Endothelial cell of umbilical vein (primary cell): ENCODE measurements at regions not wholly inside any gene's neighbourhood (a gene's known extent, or its start where the extent isn't known, plus 50 kb on each side); places are given as distances from the start of the nearest gene placed in this dataset.
"Not testable (repeated sequence)": the region's sequence is repeated elsewhere in the genome, so short reads cannot be mapped to it uniquely, and the experiment has no call there.

Experiments
- BruUV-seq: library from RNA; stranded (reverse); fragments of 400-500 nt; replicated peaks from 2 replicates; lab custom pipeline; 2021; lab: Mats Ljungman, UMichigan
- CTCF ChIA-PET: fragments of 300-600, 350-600 bp; sonication (Branson Sonifier 250); formaldehyde crosslinking; loops from one replicate; lab custom pipeline; 2021; ENCODE audit warnings: antibody characterized with exemption, inconsistent platforms; lab: Charles Lee
- POLR2A ChIA-PET: fragments of 300-600, 350-600 bp; sonication (Branson Sonifier 250); formaldehyde crosslinking; loops from one replicate; lab custom pipeline; 2021; ENCODE audit warnings: antibody characterized with exemption, inconsistent platforms; lab: Charles Lee
- DNase-seq: peaks from one replicate; pipeline ENCODE4 v3.0.0-alpha.2; 2011; ENCODE audit warnings: low read depth, low spot score
- FAIRE-seq: peaks from 2 replicates; lab custom pipeline; 2011; peaks lifted over from hg19 to GRCh38; lab: Jason Lieb, UNC
- H2AFZ ChIP-seq: 2 replicates; pipeline ENCODE4 v1.6.0; 2012; ENCODE audit warnings: low read depth, low read length, control low read depth, inconsistent platforms
- H3K27ac ChIP-seq: 2 replicates; pipeline ENCODE4 v1.5.1; 2011; ENCODE audit warnings: low read depth, mild to moderate bottlenecking, control low read depth, low read length, moderate library complexity; ENCODE audit not compliant: insufficient read depth
- H3K27me3 ChIP-seq, 2 experiments: 2 replicates each; pipeline versions ENCODE4 v1.6.0 to v1.6.1; 2011; ENCODE audit warnings: low read length in 2 of 2, mixed read lengths in 1 of 2; ENCODE audit not compliant: control insufficient read depth in 2 of 2, insufficient read depth in 2 of 2
- H3K36me3 ChIP-seq, 2 experiments: 2 replicates in 1 of 2; 3 replicates in 1 of 2; pipeline ENCODE4 v1.5.1; 2011; ENCODE audit warnings: low read length in 2 of 2, mild to moderate bottlenecking in 1 of 2, moderate library complexity in 1 of 2; ENCODE audit not compliant: control insufficient read depth in 2 of 2, insufficient read depth in 2 of 2; ENCODE audit errors: extremely low read depth in 1 of 2
- H3K4me1 ChIP-seq: 3 replicates; pipeline ENCODE4 v1.5.1; 2011; ENCODE audit warnings: mild to moderate bottlenecking, low read length; ENCODE audit not compliant: control insufficient read depth, insufficient read depth; ENCODE audit errors: extremely low read depth
- H3K4me2 ChIP-seq: 2 replicates; pipeline ENCODE4 v1.6.1; 2011; ENCODE audit warnings: low read length, control low read depth, mixed read lengths; ENCODE audit not compliant: insufficient read depth
- H3K4me3 ChIP-seq, 3 experiments: fragments of 200-600 bp in 1 of 3; sonication (generic), shearing (Covaris generic) in 1 of 3; replicated peaks in 1 of 3; 2 replicates each; pipeline ENCODE4 v1.5.1; 2011 to 2016; ENCODE audit warnings: control low read depth in 3 of 3, low read length in 3 of 3, mild to moderate bottlenecking in 2 of 3, inconsistent platforms in 1 of 3, low read depth in 1 of 3, moderate library complexity in 1 of 3; ENCODE audit not compliant: insufficient read depth in 1 of 3
- H3K79me2 ChIP-seq: 2 replicates; pipeline ENCODE4 v1.6.0; 2012; ENCODE audit warnings: low read length, inconsistent platforms; ENCODE audit not compliant: control insufficient read depth, insufficient read depth
- H3K9ac ChIP-seq: replicated peaks from 2 replicates; pipeline ENCODE3; 2011; ENCODE audit warnings: low read length, control low read depth; ENCODE audit not compliant: insufficient read depth; ENCODE audit errors: extremely low read depth
- H3K9me1 ChIP-seq: replicated peaks from 3 replicates; pipeline ENCODE4 v1.6.0; 2011; ENCODE audit warnings: mild to moderate bottlenecking, low read length; ENCODE audit not compliant: control insufficient read depth, insufficient read depth; ENCODE audit errors: extremely low read depth
- H3K9me3 ChIP-seq: replicated peaks from 2 replicates; pipeline ENCODE4 v1.5.1; 2012; ENCODE audit warnings: low read length, inconsistent platforms; ENCODE audit not compliant: control insufficient read depth, insufficient read depth
- H4K20me1 ChIP-seq: replicated peaks from 2 replicates; pipeline ENCODE3; 2011; ENCODE audit warnings: mild to moderate bottlenecking, low read length; ENCODE audit not compliant: control insufficient read depth, insufficient read depth; ENCODE audit errors: extremely low read depth
- EZH2 ChIP-seq: IDR thresholded peaks from 2 replicates; pipeline ENCODE4 v1.6.1; 2012; ENCODE audit warnings: borderline replicate concordance, low read depth, mild to moderate bottlenecking, moderate library complexity, low read length, inconsistent platforms; ENCODE audit not compliant: severe bottlenecking
- FOS ChIP-seq: IDR thresholded peaks from 2 replicates; pipeline ENCODE4 v1.6.1; 2011; ENCODE audit warnings: mild to moderate bottlenecking, low read length, moderate library complexity, borderline replicate concordance; ENCODE audit not compliant: insufficient read depth
- GATA2 ChIP-seq: IDR thresholded peaks from 2 replicates; pipeline ENCODE4 v1.7.0; 2011; ENCODE audit warnings: low read depth, mild to moderate bottlenecking, moderate library complexity, mixed read lengths, low read length; ENCODE audit not compliant: insufficient read length, insufficient read depth
- JUN ChIP-seq: IDR thresholded peaks from 2 replicates; pipeline ENCODE4 v1.6.1; 2011; ENCODE audit warnings: borderline replicate concordance, low read depth; ENCODE audit not compliant: insufficient read length, insufficient read depth
- MYC ChIP-seq: IDR thresholded peaks from one replicate; pipeline ENCODE4 v1.6.1; 2011; ENCODE audit warnings: mild to moderate bottlenecking, low read depth, low read length
- POLR2A ChIP-seq: IDR thresholded peaks from 2 replicates; pipeline ENCODE4 v1.6.1; 2012; ENCODE audit warnings: low read depth, mild to moderate bottlenecking, control low read depth, low read length
- POLR2AphosphoS5 ChIP-seq: IDR thresholded peaks from 2 replicates; pipeline ENCODE4 v1.6.1; 2012; ENCODE audit warnings: low read depth, mild to moderate bottlenecking, control low read depth, low read length, moderate library complexity; ENCODE audit not compliant: insufficient read depth
- dilution Hi-C: fragments of 300-500 bp; cut with MboI; formaldehyde crosslinking; loops from one replicate; pipeline ENCODE4 v1.15.0; 2019; ENCODE audit warnings: low sequenced_read_pairs; ENCODE audit not compliant: extremely low pct_ligation_motif_present
- intact Hi-C: fragments of 100-400 bp; cut with micrococcal nuclease; formaldehyde crosslinking; loops from one replicate; pipeline ENCODE4 v1.10.0; 2022
- TF ChIP-seq, protein P1 (sequence below): IDR thresholded peaks from 2 replicates; pipeline ENCODE4 v1.6.1; 2011; ENCODE audit not compliant: insufficient read depth, insufficient read length
- TF ChIP-seq, protein P2 (sequence below), 2 donors: IDR thresholded peaks; 1 replicate in 1 of 2; 2 replicates in 1 of 2; pipeline ENCODE4 v1.5.1; 2011; ENCODE audit warnings: low read length in 2 of 2, mild to moderate bottlenecking in 2 of 2, moderate library complexity in 2 of 2, control low read depth in 1 of 2, inconsistent platforms in 1 of 2, low read depth in 1 of 2; ENCODE audit not compliant: insufficient read depth in 1 of 2; ENCODE audit errors: extremely low read depth in 1 of 2

DNA sequence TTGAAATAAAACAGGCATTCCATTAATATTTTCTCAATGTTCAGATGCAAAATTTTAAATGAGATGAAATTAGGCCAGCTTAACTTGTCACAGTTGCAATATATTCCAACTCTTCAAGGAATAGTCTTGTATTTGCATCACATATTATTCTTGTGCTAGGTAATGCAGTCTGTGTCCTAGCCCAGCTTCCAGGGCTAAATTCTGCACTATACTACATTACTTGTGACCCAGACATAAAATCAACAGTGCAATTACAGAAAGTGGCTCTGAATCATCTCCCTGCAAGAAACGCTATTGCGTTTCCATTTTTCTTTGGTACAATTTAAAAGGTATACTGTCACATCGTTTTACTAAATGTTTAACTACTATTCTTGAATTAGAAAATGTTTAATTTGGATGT lies 399.2 kb downstream of the TENT5A start:
- no peaks in the 10 kb centered on the region for H4K20me1 ChIP-seq
- POLR2A ChIA-PET = no interaction called here
- no peak for FAIRE-seq
- dilution Hi-C loops = no loop called here
- no peaks in the 10 kb centered on the region for H3K4me1 ChIP-seq
- H3K9me1 ChIP-seq = no peaks in the 10 kb centered on the region
- no peaks in the 10 kb centered on the region for H3K36me3 ChIP-seq
- TF ChIP-seq MYC = no peak
- TF ChIP-seq POLR2AphosphoS5 = no peak
- no peak for TF ChIP-seq EZH2
- no peak for TF ChIP-seq FOS
- TF ChIP-seq, protein P1, sequence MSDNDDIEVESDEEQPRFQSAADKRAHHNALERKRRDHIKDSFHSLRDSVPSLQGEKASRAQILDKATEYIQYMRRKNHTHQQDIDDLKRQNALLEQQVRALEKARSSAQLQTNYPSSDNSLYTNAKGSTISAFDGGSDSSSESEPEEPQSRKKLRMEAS = no peak
- no peak for TF ChIP-seq POLR2A
- no peak for TF ChIP-seq GATA2
- TF ChIP-seq, protein P2, sequence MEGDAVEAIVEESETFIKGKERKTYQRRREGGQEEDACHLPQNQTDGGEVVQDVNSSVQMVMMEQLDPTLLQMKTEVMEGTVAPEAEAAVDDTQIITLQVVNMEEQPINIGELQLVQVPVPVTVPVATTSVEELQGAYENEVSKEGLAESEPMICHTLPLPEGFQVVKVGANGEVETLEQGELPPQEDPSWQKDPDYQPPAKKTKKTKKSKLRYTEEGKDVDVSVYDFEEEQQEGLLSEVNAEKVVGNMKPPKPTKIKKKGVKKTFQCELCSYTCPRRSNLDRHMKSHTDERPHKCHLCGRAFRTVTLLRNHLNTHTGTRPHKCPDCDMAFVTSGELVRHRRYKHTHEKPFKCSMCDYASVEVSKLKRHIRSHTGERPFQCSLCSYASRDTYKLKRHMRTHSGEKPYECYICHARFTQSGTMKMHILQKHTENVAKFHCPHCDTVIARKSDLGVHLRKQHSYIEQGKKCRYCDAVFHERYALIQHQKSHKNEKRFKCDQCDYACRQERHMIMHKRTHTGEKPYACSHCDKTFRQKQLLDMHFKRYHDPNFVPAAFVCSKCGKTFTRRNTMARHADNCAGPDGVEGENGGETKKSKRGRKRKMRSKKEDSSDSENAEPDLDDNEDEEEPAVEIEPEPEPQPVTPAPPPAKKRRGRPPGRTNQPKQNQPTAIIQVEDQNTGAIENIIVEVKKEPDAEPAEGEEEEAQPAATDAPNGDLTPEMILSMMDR (IDR thresholded peaks at IDR 0.05; ENCODE audit: extremely low read depth in 1 of 2, insufficient read depth in 1 of 2, low read depth in 1 of 2, low read length in 2 of 2) = no peak
- TF ChIP-seq JUN = no peak
- H3K9ac ChIP-seq = no peak overlapping the region
- intact Hi-C loops = no loop called here
- H3K27ac ChIP-seq = no peak overlapping the region
- no TSS peak for BruUV-seq
- H3K79me2 ChIP-seq = no peaks in the 10 kb centered on the region
- no peak overlapping the region for H3K4me3 ChIP-seq
- no peak overlapping the region for H2AFZ ChIP-seq
- H3K9me3 ChIP-seq = no peaks in the 10 kb centered on the region
- no peak for DNase-seq
- no peak overlapping the region for H3K4me2 ChIP-seq
- H3K27me3 ChIP-seq = peaks cover 0 to 3% of the 10 kb centered on the region in 2 experiments
- CTCF ChIA-PET = no interaction called here

DNA sequence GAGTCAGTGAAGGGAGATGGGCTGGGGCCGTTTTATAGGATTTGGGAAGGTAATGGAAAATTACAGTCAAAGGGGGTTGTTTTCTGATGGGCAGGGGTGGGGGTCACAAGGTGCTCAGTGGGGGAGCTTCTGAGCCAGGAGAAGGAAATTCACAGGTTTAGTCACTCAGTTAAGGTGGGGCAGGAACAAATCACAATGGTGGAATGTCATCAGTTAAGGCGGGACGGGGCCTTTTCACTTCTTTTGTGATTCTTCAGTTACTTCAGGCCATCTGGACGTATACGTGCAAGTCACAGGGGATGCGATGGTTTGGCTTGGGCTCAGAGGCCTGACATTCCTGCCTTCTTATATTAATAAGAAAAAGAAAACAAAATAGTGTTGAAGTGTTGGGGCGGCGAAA lies 408.5 kb downstream of the TENT5A start:
- H3K27me3 ChIP-seq, dilution Hi-C loops, H3K4me2 ChIP-seq, H4K20me1 ChIP-seq, intact Hi-C loops, H3K4me3 ChIP-seq, POLR2A ChIA-PET, H3K9me3 ChIP-seq, H3K9me1 ChIP-seq, H3K36me3 ChIP-seq, H3K79me2 ChIP-seq, BruUV-seq, H3K27ac ChIP-seq, DNase-seq, FAIRE-seq, CTCF ChIA-PET, H2AFZ ChIP-seq, H3K4me1 ChIP-seq, H3K9ac ChIP-seq: not testable (repeated sequence)
